ENCODE measurements at regions not wholly inside any gene's neighbourhood (a gene's known extent, or its start where the extent isn't known, plus 50 kb on each side); places are given as distances from the start of the nearest gene placed in this dataset.

- TF ChIP-seq, protein P1, sequence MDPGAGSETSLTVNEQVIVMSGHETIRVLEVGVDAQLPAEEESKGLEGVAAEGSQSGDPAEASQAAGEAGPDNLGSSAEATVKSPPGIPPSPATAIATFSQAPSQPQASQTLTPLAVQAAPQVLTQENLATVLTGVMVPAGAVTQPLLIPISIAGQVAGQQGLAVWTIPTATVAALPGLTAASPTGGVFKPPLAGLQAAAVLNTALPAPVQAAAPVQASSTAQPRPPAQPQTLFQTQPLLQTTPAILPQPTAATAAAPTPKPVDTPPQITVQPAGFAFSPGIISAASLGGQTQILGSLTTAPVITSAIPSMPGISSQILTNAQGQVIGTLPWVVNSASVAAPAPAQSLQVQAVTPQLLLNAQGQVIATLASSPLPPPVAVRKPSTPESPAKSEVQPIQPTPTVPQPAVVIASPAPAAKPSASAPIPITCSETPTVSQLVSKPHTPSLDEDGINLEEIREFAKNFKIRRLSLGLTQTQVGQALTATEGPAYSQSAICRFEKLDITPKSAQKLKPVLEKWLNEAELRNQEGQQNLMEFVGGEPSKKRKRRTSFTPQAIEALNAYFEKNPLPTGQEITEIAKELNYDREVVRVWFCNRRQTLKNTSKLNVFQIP (CRISPR knock-in tag; IDR thresholded peaks at IDR 0.05; ENCODE audit: borderline replicate concordance, low read depth): no peak
- TF ChIP-seq TOX (CRISPR knock-in tag; IDR thresholded peaks at IDR 0.05; ENCODE audit: borderline replicate concordance) (no peak), ZFP3 (CRISPR knock-in tag; IDR thresholded peaks at IDR 0.05) (no peak), ZC3H10 (CRISPR knock-in tag; IDR thresholded peaks at IDR 0.05) (no peak), PPARA (CRISPR knock-in tag; IDR thresholded peaks at IDR 0.05; ENCODE audit: borderline replicate concordance) (no peak), ZNF70 (CRISPR knock-in tag; IDR thresholded peaks at IDR 0.05) (no peak), ZNF8 (CRISPR knock-in tag; IDR thresholded peaks at IDR 0.05) (no peak), TCF4 (CRISPR knock-in tag; IDR thresholded peaks at IDR 0.05; ENCODE audit: borderline replicate concordance) (no peak), ARNTL (CRISPR knock-in tag; IDR thresholded peaks at IDR 0.05; ENCODE audit: borderline replicate concordance, low read depth) (no peak), CSRNP3 (CRISPR knock-in tag; IDR thresholded peaks at IDR 0.05) (no peak), CSDC2 (CRISPR knock-in tag; IDR thresholded peaks at IDR 0.05) (no peak), BACH2 (CRISPR knock-in tag; IDR thresholded peaks at IDR 0.05; ENCODE audit: borderline replicate concordance) (no peak), OSR1 (CRISPR knock-in tag; IDR thresholded peaks at IDR 0.05) (no peak), ZNF565 (CRISPR knock-in tag; conservative IDR thresholded peaks at IDR 0.05; ENCODE audit: low read depth) (no peak)
- TF ChIP-seq, protein P2, sequence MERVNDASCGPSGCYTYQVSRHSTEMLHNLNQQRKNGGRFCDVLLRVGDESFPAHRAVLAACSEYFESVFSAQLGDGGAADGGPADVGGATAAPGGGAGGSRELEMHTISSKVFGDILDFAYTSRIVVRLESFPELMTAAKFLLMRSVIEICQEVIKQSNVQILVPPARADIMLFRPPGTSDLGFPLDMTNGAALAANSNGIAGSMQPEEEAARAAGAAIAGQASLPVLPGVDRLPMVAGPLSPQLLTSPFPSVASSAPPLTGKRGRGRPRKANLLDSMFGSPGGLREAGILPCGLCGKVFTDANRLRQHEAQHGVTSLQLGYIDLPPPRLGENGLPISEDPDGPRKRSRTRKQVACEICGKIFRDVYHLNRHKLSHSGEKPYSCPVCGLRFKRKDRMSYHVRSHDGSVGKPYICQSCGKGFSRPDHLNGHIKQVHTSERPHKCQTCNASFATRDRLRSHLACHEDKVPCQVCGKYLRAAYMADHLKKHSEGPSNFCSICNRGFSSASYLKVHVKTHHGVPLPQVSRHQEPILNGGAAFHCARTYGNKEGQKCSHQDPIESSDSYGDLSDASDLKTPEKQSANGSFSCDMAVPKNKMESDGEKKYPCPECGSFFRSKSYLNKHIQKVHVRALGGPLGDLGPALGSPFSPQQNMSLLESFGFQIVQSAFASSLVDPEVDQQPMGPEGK (CRISPR knock-in tag; IDR thresholded peaks at IDR 0.05; ENCODE audit: borderline replicate concordance): no peak
- TF ChIP-seq, protein P3, sequence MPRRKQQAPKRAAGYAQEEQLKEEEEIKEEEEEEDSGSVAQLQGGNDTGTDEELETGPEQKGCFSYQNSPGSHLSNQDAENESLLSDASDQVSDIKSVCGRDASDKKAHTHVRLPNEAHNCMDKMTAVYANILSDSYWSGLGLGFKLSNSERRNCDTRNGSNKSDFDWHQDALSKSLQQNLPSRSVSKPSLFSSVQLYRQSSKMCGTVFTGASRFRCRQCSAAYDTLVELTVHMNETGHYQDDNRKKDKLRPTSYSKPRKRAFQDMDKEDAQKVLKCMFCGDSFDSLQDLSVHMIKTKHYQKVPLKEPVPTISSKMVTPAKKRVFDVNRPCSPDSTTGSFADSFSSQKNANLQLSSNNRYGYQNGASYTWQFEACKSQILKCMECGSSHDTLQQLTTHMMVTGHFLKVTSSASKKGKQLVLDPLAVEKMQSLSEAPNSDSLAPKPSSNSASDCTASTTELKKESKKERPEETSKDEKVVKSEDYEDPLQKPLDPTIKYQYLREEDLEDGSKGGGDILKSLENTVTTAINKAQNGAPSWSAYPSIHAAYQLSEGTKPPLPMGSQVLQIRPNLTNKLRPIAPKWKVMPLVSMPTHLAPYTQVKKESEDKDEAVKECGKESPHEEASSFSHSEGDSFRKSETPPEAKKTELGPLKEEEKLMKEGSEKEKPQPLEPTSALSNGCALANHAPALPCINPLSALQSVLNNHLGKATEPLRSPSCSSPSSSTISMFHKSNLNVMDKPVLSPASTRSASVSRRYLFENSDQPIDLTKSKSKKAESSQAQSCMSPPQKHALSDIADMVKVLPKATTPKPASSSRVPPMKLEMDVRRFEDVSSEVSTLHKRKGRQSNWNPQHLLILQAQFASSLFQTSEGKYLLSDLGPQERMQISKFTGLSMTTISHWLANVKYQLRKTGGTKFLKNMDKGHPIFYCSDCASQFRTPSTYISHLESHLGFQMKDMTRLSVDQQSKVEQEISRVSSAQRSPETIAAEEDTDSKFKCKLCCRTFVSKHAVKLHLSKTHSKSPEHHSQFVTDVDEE (CRISPR knock-in tag; IDR thresholded peaks at IDR 0.05): no peak
- no peak for ATAC-seq
These were observed 459.4 kb upstream of the NMUR2 start for GRCh38 chr5:152864447-152864846.

GRCh38 chr5:152864991-152865390 lies 459.9 kb upstream of the NMUR2 start:
- ATAC-seq: no peak
- TF ChIP-seq RARB (CRISPR knock-in tag; IDR thresholded peaks at IDR 0.05) (no peak), BACH2 (CRISPR knock-in tag; IDR thresholded peaks at IDR 0.05; ENCODE audit: borderline replicate concordance) (no peak)

DNA sequence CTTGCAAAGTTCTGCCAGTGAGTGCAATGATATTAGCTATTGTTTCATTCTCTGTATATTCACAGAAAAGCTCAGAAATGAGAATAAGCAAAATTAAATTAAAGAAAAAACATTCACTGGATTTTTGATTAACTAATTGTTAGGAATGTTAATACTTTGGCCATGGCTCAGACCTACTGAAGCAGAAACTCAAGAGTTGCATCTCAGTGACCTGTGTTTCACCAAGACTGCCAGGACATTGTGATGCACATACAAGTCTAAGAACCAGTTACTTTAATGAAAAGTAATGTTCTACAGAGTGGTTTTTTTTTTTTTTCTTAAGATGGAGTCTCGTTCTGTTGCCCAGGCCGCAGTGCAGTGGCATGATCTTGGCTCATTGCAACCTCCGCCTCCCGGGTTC lies 464.9 kb upstream of the NMUR2 start:
- no peak for TF ChIP-seq ZC3H10 (CRISPR knock-in tag; IDR thresholded peaks at IDR 0.05)
- no peak for TF ChIP-seq SNAI2 (CRISPR knock-in tag; IDR thresholded peaks at IDR 0.05)
- TF ChIP-seq, protein P3 (CRISPR knock-in tag; IDR thresholded peaks at IDR 0.05): no peak
- TF ChIP-seq TCF4 (CRISPR knock-in tag; IDR thresholded peaks at IDR 0.05; ENCODE audit: borderline replicate concordance): no peak
- no peak for ATAC-seq
